ENCODE measurements at regions not wholly inside any gene's neighbourhood (a gene's known extent, or its start where the extent isn't known, plus 50 kb on each side); places are given as distances from the start of the nearest gene placed in this dataset.

GRCh38 chr6:88520445-88520844 lies 354.3 kb upstream of the CNR1 start:
- DNase-seq (no peak), ATAC-seq (no peak)
- Histone ChIP-seq H3K4me1 (no peaks in the 10 kb centered on the region), H3K27me3 (no peaks in the 10 kb centered on the region), H3K4me3 (no peak overlapping the region), H3K27ac (no peak overlapping the region), H3K36me3 (no peaks in the 10 kb centered on the region), H3K9me3 (no peaks in the 10 kb centered on the region)
- 55% methylated on average over 7 of the region's 7 CpGs for WGBS (ENCODE audit: insufficient coverage, low coverage, low lambda C conversion rate, missing lambda C conversion rate)
- TF ChIP-seq POLR2A (IDR thresholded peaks at IDR 0.05) (no peak), CTCF (IDR thresholded peaks at IDR 0.05) (no peak)
- intact Hi-C loops (cut with DNase I) = no loop called here

GRCh38 chr6:88520017-88520338 lies 353.8 kb upstream of the CNR1 start:
- Histone ChIP-seq H3K4me1 (no peaks in the 10 kb centered on the region), H3K36me3 (no peaks in the 10 kb centered on the region), H3K4me3 (no peak overlapping the region), H3K27me3 (no peaks in the 10 kb centered on the region), H3K27ac (no peak overlapping the region), H3K9me3 (no peaks in the 10 kb centered on the region)
- DNase-seq = no peak
- TF ChIP-seq POLR2A (IDR thresholded peaks at IDR 0.05) = no peak
- no peak for TF ChIP-seq CTCF (IDR thresholded peaks at IDR 0.05)
- ATAC-seq = no peak
- intact Hi-C loops (cut with DNase I) = no loop called here

- no peaks in the 10 kb centered on the region for H3K4me1 ChIP-seq
- ATAC-seq (no peak), DNase-seq (no peak)
- no peaks in the 10 kb centered on the region for H3K9me3 ChIP-seq
- TF ChIP-seq POLR2A (IDR thresholded peaks at IDR 0.05) (no peak), CTCF (IDR thresholded peaks at IDR 0.05) (no peak)
- no peaks in the 10 kb centered on the region for H3K27me3 ChIP-seq
- no peak overlapping the region for H3K4me3 ChIP-seq
- no peaks in the 10 kb centered on the region for H3K36me3 ChIP-seq
- WGBS (ENCODE audit: insufficient coverage, low coverage, low lambda C conversion rate, missing lambda C conversion rate) = 28% methylated on average over 10 of the region's 10 CpGs
- H3K27ac ChIP-seq = no peak overlapping the region
- intact Hi-C loops (cut with DNase I) = no loop called here
Observed at GRCh38 chr6:88519301-88520016, 353.3 kb upstream of the CNR1 start.

- H3K27me3 ChIP-seq = no peaks in the 10 kb centered on the region
- ATAC-seq (no peak), DNase-seq (no peak)
- intact Hi-C loops (cut with DNase I) = no loop called here
- 30% methylated on average over 3 of the region's 3 CpGs for WGBS (ENCODE audit: insufficient coverage, low coverage, low lambda C conversion rate, missing lambda C conversion rate)
- H3K9me3 ChIP-seq = no peaks in the 10 kb centered on the region
- no peak overlapping the region for H3K27ac ChIP-seq
- TF ChIP-seq POLR2A (IDR thresholded peaks at IDR 0.05) (no peak), CTCF (IDR thresholded peaks at IDR 0.05) (no peak)
- no peaks in the 10 kb centered on the region for H3K36me3 ChIP-seq
- H3K4me1 ChIP-seq = no peaks in the 10 kb centered on the region
- H3K4me3 ChIP-seq = no peak overlapping the region
Observed at GRCh38 chr6:88517737-88518136, 351.6 kb upstream of the CNR1 start.

GRCh38 chr6:88513920-88514319 lies 347.8 kb upstream of the CNR1 start:
- Histone ChIP-seq H3K4me3 (no peak overlapping the region), H3K27ac (no peak overlapping the region), H3K4me1 (no peaks in the 10 kb centered on the region), H3K36me3 (no peaks in the 10 kb centered on the region), H3K27me3 (no peaks in the 10 kb centered on the region), H3K9me3 (no peaks in the 10 kb centered on the region)
- intact Hi-C loops (cut with DNase I) = no loop called here
- DNase-seq = no peak
- TF ChIP-seq POLR2A (IDR thresholded peaks at IDR 0.05) (no peak), CTCF (IDR thresholded peaks at IDR 0.05) (no peak)
- WGBS (ENCODE audit: insufficient coverage, low coverage, low lambda C conversion rate, missing lambda C conversion rate) = 51% methylated on average over 4 of the region's 4 CpGs
- no peak for ATAC-seq

Measured in right lobe of liver (tissue), 6 donors.